Panc1 (cell line): ENCODE measurements at regions not wholly inside any gene's neighbourhood (a gene's known extent, or its start where the extent isn't known, plus 50 kb on each side); places are given as distances from the start of the nearest gene placed in this dataset.

Experiments
- ATAC-seq: fragments of 200-7000 bp; cut with Tn5 transposase; 2 replicates; pipeline ENCODE4 v1.9.1; 2020; ENCODE audit warnings: mild to moderate bottlenecking, moderate library complexity
- BruUV-seq: library from RNA; stranded (reverse); fragments of 400-500 nt; replicated peaks from 2 replicates; lab custom pipeline; 2021; lab: Mats Ljungman, UMichigan
- CTCF ChIA-PET: fragments of 300-600 bp; sonication (Branson Sonifier 250); formaldehyde crosslinking; loops from one replicate; lab custom pipeline; 2022; ENCODE audit warnings: antibody characterized with exemption; lab: Charles Lee
- POLR2A ChIA-PET: fragments of 300-600 bp; sonication (Branson Sonifier 250); formaldehyde crosslinking; loops from one replicate; lab custom pipeline; 2022; ENCODE audit warnings: antibody characterized with exemption; lab: Charles Lee
- DNase-seq: peaks from one replicate; pipeline ENCODE4 v3.0.0-alpha.2; 2010; ENCODE audit warnings: low read depth, low spot score
- H3K27ac ChIP-seq: 2 replicates; pipeline ENCODE4 v1.5.1; 2011; ENCODE audit warnings: mild to moderate bottlenecking, low read length, inconsistent platforms
- H3K27me3 ChIP-seq: fragments of 200-500 bp; sonication (Bioruptor generic); 2 replicates; pipeline ENCODE4 v1.6.0; 2014; ENCODE audit warnings: low read length, inconsistent platforms; ENCODE audit not compliant: control insufficient read depth, insufficient read depth
- H3K36me3 ChIP-seq: fragments of 200-500 bp; sonication (Bioruptor generic); 2 replicates; pipeline ENCODE4 v1.5.1; 2014; ENCODE audit warnings: inconsistent platforms, mild to moderate bottlenecking, low read length, moderate library complexity; ENCODE audit not compliant: control insufficient read depth, insufficient read depth
- H3K4me1 ChIP-seq: 2 replicates; pipeline ENCODE4 v1.5.1; 2011; ENCODE audit warnings: inconsistent platforms, mild to moderate bottlenecking, low read length, moderate library complexity; ENCODE audit not compliant: control insufficient read depth, insufficient read depth
- H3K4me3 ChIP-seq, 2 experiments: 2 replicates each; pipeline ENCODE4 v1.5.1; 2011 to 2012; ENCODE audit warnings: low read depth in 2 of 2, low read length in 2 of 2, mild to moderate bottlenecking in 2 of 2, inconsistent platforms in 1 of 2, moderate library complexity in 1 of 2
- H3K9me3 ChIP-seq: fragments of 200-500 bp; sonication (Bioruptor generic); 2 replicates; pipeline ENCODE4 v1.5.1; 2014; ENCODE audit warnings: low read depth, mild to moderate bottlenecking, inconsistent platforms, low read length, moderate library complexity; ENCODE audit not compliant: control insufficient read depth, insufficient read depth
- POLR2AphosphoS5 ChIP-seq: IDR thresholded peaks from 2 replicates; pipeline ENCODE4 v1.6.1; 2012; ENCODE audit warnings: mild to moderate bottlenecking, low read depth, low read length, moderate library complexity
- SIN3A ChIP-seq: IDR thresholded peaks from 2 replicates; pipeline ENCODE4 v1.6.1; 2012; ENCODE audit warnings: low read depth, mild to moderate bottlenecking, low read length, moderate library complexity, borderline replicate concordance; ENCODE audit not compliant: insufficient read depth
- TCF7L2 ChIP-seq: IDR thresholded peaks from 2 replicates; pipeline ENCODE4 v1.6.1; 2011; ENCODE audit warnings: mild to moderate bottlenecking, low read depth, low read length, inconsistent platforms
- in situ Hi-C: cut with HindIII; loops from 2 replicates; pipeline ENCODE4 v1.10.0; 2016; ENCODE audit warnings: low sequenced_read_pairs, low pct_unique_long_range_greater_than_20kb
- intact Hi-C: fragments of 100-400 bp; cut with micrococcal nuclease; formaldehyde crosslinking; loops from one replicate; pipeline ENCODE4 v1.10.0; 2022; ENCODE audit not compliant: unreplicated experiment
- TF ChIP-seq, protein P1 (sequence below): fragments of 450-650 bp; IDR thresholded peaks from 2 replicates; pipeline ENCODE4 v1.5.1; 2017; ENCODE audit warnings: mild to moderate bottlenecking
- TF ChIP-seq, protein P2 (sequence below), 2 experiments: IDR thresholded peaks; 2 replicates each; pipeline ENCODE4 v1.6.1; 2011 to 2012; ENCODE audit warnings: low read depth in 2 of 2, control low read depth in 1 of 2, low read length in 1 of 2, mild to moderate bottlenecking in 1 of 2, moderate library complexity in 1 of 2; ENCODE audit not compliant: insufficient read depth in 1 of 2

DNA sequence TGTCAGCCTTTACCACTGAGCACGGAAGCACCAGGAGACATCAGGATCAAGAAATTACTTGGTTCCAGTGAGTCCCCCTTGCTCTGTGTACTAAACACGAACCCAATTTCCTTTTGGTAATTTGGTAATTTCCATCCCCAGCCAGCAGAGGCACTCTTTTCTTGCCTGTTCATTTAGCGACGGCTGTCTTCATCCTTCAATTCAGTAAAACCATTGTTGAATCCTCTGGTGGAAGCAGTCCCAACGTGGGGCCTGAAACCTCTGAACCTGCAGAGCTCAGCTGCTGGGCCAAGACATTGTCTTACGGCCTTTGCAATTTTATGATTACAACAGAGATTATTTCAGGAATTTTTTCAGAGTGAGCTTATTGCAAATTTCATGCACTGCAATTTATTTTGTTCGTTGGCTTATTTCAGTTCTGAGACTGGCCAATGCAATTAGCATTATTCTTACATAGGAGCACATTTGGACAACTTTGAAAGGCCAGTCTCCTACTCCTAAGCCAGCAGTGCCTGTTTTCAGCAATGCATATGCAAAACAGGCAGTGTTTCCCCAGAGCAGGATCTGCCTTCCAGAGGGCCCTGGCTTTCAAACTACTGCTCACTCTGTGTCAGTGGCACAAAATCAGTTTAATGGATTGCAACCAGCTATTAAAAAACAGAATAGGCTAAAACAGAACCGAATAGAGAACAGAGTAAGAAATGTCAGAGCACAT is 372.9 kb upstream of the TMEM132C start:
- H3K27me3 ChIP-seq: no peaks in the 10 kb centered on the region
- DNase-seq: no peak
- no peaks in the 10 kb centered on the region for H3K4me1 ChIP-seq
- H3K36me3 ChIP-seq: no peaks in the 10 kb centered on the region
- intact Hi-C loops: no loop called here
- BruUV-seq: no TSS peak
- ATAC-seq: no peak
- H3K4me3 ChIP-seq: no peak overlapping the region
- ChIA-PET POLR2A (no interaction called here), CTCF (interaction anchor here (0.7 kb wide), 1 partner anchor 592 kb away, joined by 4 read pairs; no protein-coding TSS in a partner anchor)
- in situ Hi-C loops: no loop called here
- H3K9me3 ChIP-seq: no peaks in the 10 kb centered on the region
- H3K27ac ChIP-seq: no peak overlapping the region
- TF ChIP-seq SIN3A: no peak
- TF ChIP-seq, protein P1, sequence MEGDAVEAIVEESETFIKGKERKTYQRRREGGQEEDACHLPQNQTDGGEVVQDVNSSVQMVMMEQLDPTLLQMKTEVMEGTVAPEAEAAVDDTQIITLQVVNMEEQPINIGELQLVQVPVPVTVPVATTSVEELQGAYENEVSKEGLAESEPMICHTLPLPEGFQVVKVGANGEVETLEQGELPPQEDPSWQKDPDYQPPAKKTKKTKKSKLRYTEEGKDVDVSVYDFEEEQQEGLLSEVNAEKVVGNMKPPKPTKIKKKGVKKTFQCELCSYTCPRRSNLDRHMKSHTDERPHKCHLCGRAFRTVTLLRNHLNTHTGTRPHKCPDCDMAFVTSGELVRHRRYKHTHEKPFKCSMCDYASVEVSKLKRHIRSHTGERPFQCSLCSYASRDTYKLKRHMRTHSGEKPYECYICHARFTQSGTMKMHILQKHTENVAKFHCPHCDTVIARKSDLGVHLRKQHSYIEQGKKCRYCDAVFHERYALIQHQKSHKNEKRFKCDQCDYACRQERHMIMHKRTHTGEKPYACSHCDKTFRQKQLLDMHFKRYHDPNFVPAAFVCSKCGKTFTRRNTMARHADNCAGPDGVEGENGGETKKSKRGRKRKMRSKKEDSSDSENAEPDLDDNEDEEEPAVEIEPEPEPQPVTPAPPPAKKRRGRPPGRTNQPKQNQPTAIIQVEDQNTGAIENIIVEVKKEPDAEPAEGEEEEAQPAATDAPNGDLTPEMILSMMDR: peak; percentile 63

DNA sequence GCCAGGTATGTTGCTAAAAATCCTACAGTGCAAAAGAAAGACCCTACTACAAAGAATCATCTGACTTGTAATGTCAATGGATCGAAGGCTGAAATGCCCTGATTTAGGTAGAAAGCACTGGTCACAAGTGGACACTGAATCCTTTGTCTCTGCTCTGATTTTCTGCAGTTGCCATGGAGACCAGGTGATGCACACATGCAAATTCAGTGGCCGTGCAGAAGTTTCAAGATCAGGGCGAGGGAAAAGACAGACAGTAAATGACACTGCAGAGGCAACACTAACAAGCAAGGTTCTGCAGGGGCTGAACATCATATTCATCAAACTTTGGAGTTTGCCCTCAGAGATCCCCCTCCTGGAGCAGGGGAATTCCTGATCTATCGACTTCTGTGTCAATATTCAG is 370.3 kb upstream of the TMEM132C start:
- Histone ChIP-seq H3K27ac (no peak overlapping the region), H3K4me1 (no peaks in the 10 kb centered on the region), H3K27me3 (no peaks in the 10 kb centered on the region), H3K4me3 (no peak overlapping the region), H3K36me3 (no peaks in the 10 kb centered on the region), H3K9me3 (no peaks in the 10 kb centered on the region)
- in situ Hi-C loops (no loop called here), intact Hi-C loops (no loop called here)
- ChIA-PET POLR2A (no interaction called here), CTCF (no interaction called here)
- TF ChIP-seq POLR2AphosphoS5: no peak
- TF ChIP-seq SIN3A: no peak
- no TSS peak for BruUV-seq
- DNase-seq (no peak), ATAC-seq (no peak)

DNA sequence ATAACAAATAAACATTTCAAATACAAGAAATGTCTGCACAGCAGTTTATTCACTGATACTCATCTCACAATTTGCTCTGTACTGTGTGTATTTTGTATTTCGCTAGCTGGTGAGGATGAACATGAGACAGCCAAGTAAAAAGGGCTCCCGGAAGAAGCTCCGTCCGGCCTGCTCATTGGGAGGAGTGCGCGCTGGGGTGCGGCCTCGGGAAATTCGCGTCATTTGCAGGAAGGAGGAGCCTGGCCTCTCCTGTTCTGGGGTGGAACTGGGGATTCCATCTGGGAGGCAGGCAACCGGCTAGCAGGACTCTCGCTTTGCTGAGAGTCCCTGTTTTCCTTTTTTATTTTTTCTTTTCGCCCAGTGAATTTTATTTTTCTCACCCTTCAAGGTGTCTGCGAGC is 368.4 kb upstream of the TMEM132C start:
- in situ Hi-C loops: no loop called here
- H3K27ac ChIP-seq: no peak overlapping the region
- H3K27me3 ChIP-seq: no peaks in the 10 kb centered on the region
- CTCF ChIA-PET: no interaction called here
- POLR2A ChIA-PET: no interaction called here
- DNase-seq (no peak), ATAC-seq (no peak)
- H3K4me3 ChIP-seq: no peak overlapping the region
- TF ChIP-seq SIN3A: no peak
- no peak for TF ChIP-seq POLR2AphosphoS5
- TF ChIP-seq TCF7L2: no peak
- TF ChIP-seq, protein P2, sequence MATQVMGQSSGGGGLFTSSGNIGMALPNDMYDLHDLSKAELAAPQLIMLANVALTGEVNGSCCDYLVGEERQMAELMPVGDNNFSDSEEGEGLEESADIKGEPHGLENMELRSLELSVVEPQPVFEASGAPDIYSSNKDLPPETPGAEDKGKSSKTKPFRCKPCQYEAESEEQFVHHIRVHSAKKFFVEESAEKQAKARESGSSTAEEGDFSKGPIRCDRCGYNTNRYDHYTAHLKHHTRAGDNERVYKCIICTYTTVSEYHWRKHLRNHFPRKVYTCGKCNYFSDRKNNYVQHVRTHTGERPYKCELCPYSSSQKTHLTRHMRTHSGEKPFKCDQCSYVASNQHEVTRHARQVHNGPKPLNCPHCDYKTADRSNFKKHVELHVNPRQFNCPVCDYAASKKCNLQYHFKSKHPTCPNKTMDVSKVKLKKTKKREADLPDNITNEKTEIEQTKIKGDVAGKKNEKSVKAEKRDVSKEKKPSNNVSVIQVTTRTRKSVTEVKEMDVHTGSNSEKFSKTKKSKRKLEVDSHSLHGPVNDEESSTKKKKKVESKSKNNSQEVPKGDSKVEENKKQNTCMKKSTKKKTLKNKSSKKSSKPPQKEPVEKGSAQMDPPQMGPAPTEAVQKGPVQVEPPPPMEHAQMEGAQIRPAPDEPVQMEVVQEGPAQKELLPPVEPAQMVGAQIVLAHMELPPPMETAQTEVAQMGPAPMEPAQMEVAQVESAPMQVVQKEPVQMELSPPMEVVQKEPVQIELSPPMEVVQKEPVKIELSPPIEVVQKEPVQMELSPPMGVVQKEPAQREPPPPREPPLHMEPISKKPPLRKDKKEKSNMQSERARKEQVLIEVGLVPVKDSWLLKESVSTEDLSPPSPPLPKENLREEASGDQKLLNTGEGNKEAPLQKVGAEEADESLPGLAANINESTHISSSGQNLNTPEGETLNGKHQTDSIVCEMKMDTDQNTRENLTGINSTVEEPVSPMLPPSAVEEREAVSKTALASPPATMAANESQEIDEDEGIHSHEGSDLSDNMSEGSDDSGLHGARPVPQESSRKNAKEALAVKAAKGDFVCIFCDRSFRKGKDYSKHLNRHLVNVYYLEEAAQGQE (IDR thresholded peaks at IDR 0.05; ENCODE audit: insufficient read depth in 1 of 2, low read depth in 2 of 2, low read length in 1 of 2): no peak
- TF ChIP-seq, protein P1: no peak
- H3K4me1 ChIP-seq: no peaks in the 10 kb centered on the region
- no peaks in the 10 kb centered on the region for H3K9me3 ChIP-seq
- no peaks in the 10 kb centered on the region for H3K36me3 ChIP-seq
- no TSS peak for BruUV-seq
- intact Hi-C loops: no loop called here
